DND-41 (cell line): ENCODE measurements at regions not wholly inside any gene's neighbourhood (a gene's known extent, or its start where the extent isn't known, plus 50 kb on each side); places are given as distances from the start of the nearest gene placed in this dataset.

Source experiments
- CTCF ChIP-seq: IDR thresholded peaks from 2 replicates; pipeline ENCODE4 v1.5.1; 2012; ENCODE audit warnings: borderline replicate concordance, low read length, moderate library complexity, mild to moderate bottlenecking; ENCODE audit not compliant: poor library complexity, severe bottlenecking; ENCODE audit errors: extremely low read depth
- EZH2 ChIP-seq: IDR thresholded peaks from 3 replicates; pipeline ENCODE4 v1.6.1; 2012; ENCODE audit warnings: borderline replicate concordance, low read depth, mild to moderate bottlenecking, moderate library complexity, low read length, inconsistent platforms; ENCODE audit not compliant: severe bottlenecking

GRCh38 chr4:147122685-147123084, 177.0 kb upstream of the TTC29 start:
- TF ChIP-seq CTCF (no peak), EZH2 (no peak)
